ENCODE measurements at regions not wholly inside any gene's neighbourhood (a gene's known extent, or its start where the extent isn't known, plus 50 kb on each side); places are given as distances from the start of the nearest gene placed in this dataset.

GRCh38 chr4:36547383-36547782 lies 266.0 kb downstream of the DTHD1 start:
- TF ChIP-seq CTCF (conservative IDR thresholded peaks at IDR 0.05; ENCODE audit: low read depth, low read length): no peak
- DNase-seq (ENCODE audit: low read depth): no peak
- H3K4me3 ChIP-seq (ENCODE audit: low read depth, low read length): no peak overlapping the region

- no peak for TF ChIP-seq CTCF (conservative IDR thresholded peaks at IDR 0.05; ENCODE audit: low read depth, low read length)
- no peak for DNase-seq (ENCODE audit: low read depth)
- no peak overlapping the region for H3K4me3 ChIP-seq (ENCODE audit: low read depth, low read length)
These were observed 267.8 kb downstream of the DTHD1 start for GRCh38 chr4:36549252-36549651.

- TF ChIP-seq CTCF (conservative IDR thresholded peaks at IDR 0.05; ENCODE audit: low read depth, low read length): no peak
- no peak overlapping the region for H3K4me3 ChIP-seq (ENCODE audit: low read depth, low read length)
- no peak for DNase-seq (ENCODE audit: low read depth)
These were observed 268.6 kb downstream of the DTHD1 start for GRCh38 chr4:36549992-36550391.

- H3K4me3 ChIP-seq (ENCODE audit: low read depth, low read length): no peak overlapping the region
- DNase-seq (ENCODE audit: low read depth): no peak
- TF ChIP-seq CTCF (conservative IDR thresholded peaks at IDR 0.05; ENCODE audit: low read depth, low read length): no peak
These were observed 270.3 kb downstream of the DTHD1 start for GRCh38 chr4:36551697-36552214.

- no peak for TF ChIP-seq CTCF (conservative IDR thresholded peaks at IDR 0.05; ENCODE audit: low read depth, low read length)
- no peak overlapping the region for H3K4me3 ChIP-seq (ENCODE audit: low read depth, low read length)
- no peak for DNase-seq (ENCODE audit: low read depth)
These were observed 271.6 kb downstream of the DTHD1 start for GRCh38 chr4:36553029-36553428.

- no peak overlapping the region for H3K4me3 ChIP-seq (ENCODE audit: low read depth, low read length)
- no peak for DNase-seq (ENCODE audit: low read depth)
- no peak for TF ChIP-seq CTCF (conservative IDR thresholded peaks at IDR 0.05; ENCODE audit: low read depth, low read length)
These were observed 272.0 kb downstream of the DTHD1 start for GRCh38 chr4:36553453-36553852.

GRCh38 chr4:36556984-36557383 lies 275.6 kb downstream of the DTHD1 start:
- DNase-seq (ENCODE audit: low read depth): no peak
- TF ChIP-seq CTCF (conservative IDR thresholded peaks at IDR 0.05; ENCODE audit: low read depth, low read length): no peak
- no peak overlapping the region for H3K4me3 ChIP-seq (ENCODE audit: low read depth, low read length)

Data from epithelial cell of proximal tubule (primary cell).